GM23338 (cell line): ENCODE measurements at regions not wholly inside any gene's neighbourhood (a gene's known extent, or its start where the extent isn't known, plus 50 kb on each side); places are given as distances from the start of the nearest gene placed in this dataset.

Experiments
- ATAC-seq: fragments of 200-7000 bp; cut with Tn5 transposase; 3 replicates; pipeline ENCODE4 v1.9.1; 2020
- DNase-seq: peaks from one replicate; pipeline ENCODE4 v3.0.0-alpha.2; 2015; ENCODE audit warnings: low spot score
- H2AFZ ChIP-seq: fragments of 200-600 bp; sonication (generic); 2 replicates; pipeline ENCODE4 v1.8.0; 2016; ENCODE audit warnings: antibody characterized with exemption, mild to moderate bottlenecking, moderate library complexity
- H3F3A ChIP-seq: fragments of 200-600 bp; sonication (generic); replicated peaks from 2 replicates; pipeline ENCODE4 v1.8.0; 2017; ENCODE audit warnings: antibody characterized with exemption, mixed run types, low read depth
- H3K27ac ChIP-seq: fragments of 200-600 bp; sonication (generic); 2 replicates; pipeline ENCODE4 v1.6.1; 2016; ENCODE audit warnings: low read depth
- H3K27me3 ChIP-seq: fragments of 200-600 bp; sonication (generic); 2 replicates; pipeline ENCODE4 v1.8.0; 2016; ENCODE audit warnings: mild to moderate bottlenecking, mixed run types, moderate library complexity; ENCODE audit not compliant: insufficient read depth
- H3K36me3 ChIP-seq: fragments of 200-600 bp; sonication (generic); 2 replicates; pipeline ENCODE4 v1.8.0; 2016; ENCODE audit warnings: mild to moderate bottlenecking; ENCODE audit not compliant: insufficient read depth
- H3K4me1 ChIP-seq: fragments of 200-600 bp; sonication (generic); 2 replicates; pipeline ENCODE4 v1.8.0; 2016; ENCODE audit warnings: mild to moderate bottlenecking, moderate library complexity; ENCODE audit not compliant: insufficient read depth
- H3K4me2 ChIP-seq: fragments of 200-600 bp; sonication (generic); 2 replicates; pipeline ENCODE4 v1.7.1; 2017; ENCODE audit warnings: mixed run types
- H3K4me3 ChIP-seq: fragments of 200-600 bp; sonication (generic); 2 replicates; pipeline ENCODE4 v1.6.1; 2016; ENCODE audit warnings: mixed run types
- H3K79me2 ChIP-seq: fragments of 200-600 bp; sonication (generic); replicated peaks from 2 replicates; pipeline ENCODE4 v1.8.0; 2017; ENCODE audit warnings: mild to moderate bottlenecking; ENCODE audit not compliant: insufficient read depth
- H3K9me2 ChIP-seq: fragments of 200-600 bp; sonication (generic); 2 replicates; pipeline ENCODE4 v1.8.0; 2017; ENCODE audit not compliant: insufficient read depth
- H4K20me1 ChIP-seq: fragments of 200-600 bp; sonication (generic); replicated peaks from 2 replicates; pipeline ENCODE4 v1.8.0; 2017; ENCODE audit warnings: mild to moderate bottlenecking; ENCODE audit not compliant: insufficient read depth
- H3K27ac Mint-ChIP-seq: 2 replicates; pipeline ENCODE4 v1.8.0; 2020; ENCODE audit warnings: inconsistent platforms, mild to moderate bottlenecking, moderate library complexity, mixed read lengths
- H3K27me3 Mint-ChIP-seq: 3 replicates; pipeline ENCODE4 v1.8.0; 2022; ENCODE audit warnings: low read depth, mild to moderate bottlenecking, moderate library complexity, mixed read lengths, inconsistent platforms; ENCODE audit not compliant: insufficient read depth, poor library complexity
- H3K36me3 Mint-ChIP-seq: 3 replicates; pipeline ENCODE4 v1.8.0; 2021; ENCODE audit warnings: low read depth, mild to moderate bottlenecking, inconsistent platforms, moderate library complexity, mixed read lengths
- H3K4me1 Mint-ChIP-seq: 3 replicates; pipeline ENCODE4 v1.8.0; 2020; ENCODE audit warnings: mild to moderate bottlenecking, inconsistent platforms, mixed read lengths
- H3K4me3 Mint-ChIP-seq: 3 replicates; pipeline ENCODE4 v1.8.0; 2021; ENCODE audit warnings: moderate library complexity, mild to moderate bottlenecking, inconsistent platforms, mixed read lengths
- H3K9me3 Mint-ChIP-seq: 3 replicates; pipeline ENCODE4 v1.8.0; 2020; ENCODE audit warnings: moderate library complexity, mild to moderate bottlenecking, inconsistent platforms, mixed read lengths
- EZH2 ChIP-seq: fragments of 200-600 bp; sonication (generic); IDR thresholded peaks from one replicate; pipeline ENCODE4 v1.8.0; 2017; ENCODE audit warnings: antibody characterized with exemption, mild to moderate bottlenecking, low read depth; ENCODE audit not compliant: unreplicated experiment
- EZH2phosphoT487 ChIP-seq: fragments of 200-600 bp; sonication (generic); IDR thresholded peaks from one replicate; pipeline ENCODE4 v1.8.1; 2018; ENCODE audit warnings: antibody characterized with exemption; ENCODE audit not compliant: unreplicated experiment
- NANOG ChIP-seq: IDR thresholded peaks from 2 replicates; pipeline ENCODE4 v1.6.1; 2016; ENCODE audit warnings: antibody characterized with exemption, borderline replicate concordance
- POLR2AphosphoS5 ChIP-seq: IDR thresholded peaks from 2 replicates; pipeline ENCODE4 v1.6.1; 2016; ENCODE audit warnings: antibody characterized with exemption, low read depth
- STAT1 ChIP-seq: IDR thresholded peaks from one replicate; pipeline ENCODE4 v1.6.1; 2016; ENCODE audit warnings: antibody characterized with exemption; ENCODE audit not compliant: unreplicated experiment
- ZNF331 ChIP-seq: fragments of 250-450 bp; sonication (Bioruptor Pico); IDR thresholded peaks from 2 replicates; pipeline ENCODE4 v1.5.0; 2020; ENCODE audit warnings: low read depth, mild to moderate bottlenecking, moderate library complexity
- TF ChIP-seq, protein P1 (sequence below), 2 experiments: fragments of 200-600 bp in 1 of 2; sonication (generic) in 1 of 2; conservative IDR thresholded peaks; 2 replicates each; pipeline versions ENCODE4 v1.5.1 to v1.6.1; 2016 to 2017; ENCODE audit warnings: antibody characterized with exemption in 2 of 2, low read depth in 2 of 2, mild to moderate bottlenecking in 2 of 2, moderate library complexity in 1 of 2
- TF ChIP-seq, protein P2 (sequence below): IDR thresholded peaks from one replicate; pipeline ENCODE4 v1.6.1; 2018; ENCODE audit warnings: antibody characterized with exemption; ENCODE audit not compliant: unreplicated experiment
- TF ChIP-seq, protein P3 (sequence below): IDR thresholded peaks from 2 replicates; pipeline ENCODE4 v1.6.1; 2016; ENCODE audit warnings: antibody characterized with exemption

DNA sequence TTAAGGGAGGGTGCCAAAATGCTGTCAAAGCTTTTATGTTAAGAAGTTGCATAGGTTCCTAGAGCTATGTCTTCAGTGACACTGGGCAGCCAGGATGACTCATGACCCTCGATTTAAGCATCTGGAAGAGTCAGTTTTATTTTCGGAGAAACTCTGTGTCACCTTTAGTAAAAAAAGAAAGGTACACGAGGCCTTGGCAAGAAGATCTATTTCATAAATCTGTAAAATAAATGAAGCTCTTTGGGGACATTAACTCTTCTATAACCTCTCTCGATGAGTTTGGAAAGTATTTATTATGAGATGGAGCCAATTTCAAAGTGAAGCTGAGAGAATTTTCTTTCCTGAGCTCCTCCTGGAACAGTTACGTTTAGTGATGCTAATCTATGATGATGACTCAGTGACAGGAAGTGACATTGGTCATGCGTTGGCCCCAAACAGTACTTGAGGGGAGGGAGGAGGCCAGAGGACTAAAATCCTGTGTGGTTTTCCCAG, 156.5 kb downstream of the HLX start:
- Histone ChIP-seq H2AFZ (no peak overlapping the region), H3K79me2 (no peaks in the 10 kb centered on the region), H3K27ac (no peak overlapping the region), H3F3A (no peaks in the 10 kb centered on the region), H4K20me1 (no peaks in the 10 kb centered on the region), H3K9me2 (0 out of 2 replicates have a peak, but pooled peaks cover 7% of the 10 kb centered on the region), H3K4me1 (peaks cover 3% of the 10 kb centered on the region; the same call in 1 of the 2 replicates), H3K27me3 (no peaks in the 10 kb centered on the region), H3K4me2 (no peak overlapping the region), H3K4me3 (no peak overlapping the region), H3K36me3 (no peaks in the 10 kb centered on the region)
- Mint-ChIP-seq H3K36me3 (no peaks in the 10 kb centered on the region), H3K27ac (no peak overlapping the region), H3K9me3 (no peaks in the 10 kb centered on the region), H3K27me3 (no peaks in the 10 kb centered on the region), H3K4me3 (no peak overlapping the region), H3K4me1 (peaks cover 13% of the 10 kb centered on the region)
- ATAC-seq (no peak), DNase-seq (peak; percentile 8)
- TF ChIP-seq EZH2phosphoT487 (no peak), EZH2 (no peak), ZNF331 (no peak), NANOG (no peak), STAT1 (no peak)
- TF ChIP-seq, protein P1, sequence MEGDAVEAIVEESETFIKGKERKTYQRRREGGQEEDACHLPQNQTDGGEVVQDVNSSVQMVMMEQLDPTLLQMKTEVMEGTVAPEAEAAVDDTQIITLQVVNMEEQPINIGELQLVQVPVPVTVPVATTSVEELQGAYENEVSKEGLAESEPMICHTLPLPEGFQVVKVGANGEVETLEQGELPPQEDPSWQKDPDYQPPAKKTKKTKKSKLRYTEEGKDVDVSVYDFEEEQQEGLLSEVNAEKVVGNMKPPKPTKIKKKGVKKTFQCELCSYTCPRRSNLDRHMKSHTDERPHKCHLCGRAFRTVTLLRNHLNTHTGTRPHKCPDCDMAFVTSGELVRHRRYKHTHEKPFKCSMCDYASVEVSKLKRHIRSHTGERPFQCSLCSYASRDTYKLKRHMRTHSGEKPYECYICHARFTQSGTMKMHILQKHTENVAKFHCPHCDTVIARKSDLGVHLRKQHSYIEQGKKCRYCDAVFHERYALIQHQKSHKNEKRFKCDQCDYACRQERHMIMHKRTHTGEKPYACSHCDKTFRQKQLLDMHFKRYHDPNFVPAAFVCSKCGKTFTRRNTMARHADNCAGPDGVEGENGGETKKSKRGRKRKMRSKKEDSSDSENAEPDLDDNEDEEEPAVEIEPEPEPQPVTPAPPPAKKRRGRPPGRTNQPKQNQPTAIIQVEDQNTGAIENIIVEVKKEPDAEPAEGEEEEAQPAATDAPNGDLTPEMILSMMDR (conservative IDR thresholded peaks at IDR 0.05; ENCODE audit: low read depth in 2 of 2): no peak
- TF ChIP-seq, protein P2, sequence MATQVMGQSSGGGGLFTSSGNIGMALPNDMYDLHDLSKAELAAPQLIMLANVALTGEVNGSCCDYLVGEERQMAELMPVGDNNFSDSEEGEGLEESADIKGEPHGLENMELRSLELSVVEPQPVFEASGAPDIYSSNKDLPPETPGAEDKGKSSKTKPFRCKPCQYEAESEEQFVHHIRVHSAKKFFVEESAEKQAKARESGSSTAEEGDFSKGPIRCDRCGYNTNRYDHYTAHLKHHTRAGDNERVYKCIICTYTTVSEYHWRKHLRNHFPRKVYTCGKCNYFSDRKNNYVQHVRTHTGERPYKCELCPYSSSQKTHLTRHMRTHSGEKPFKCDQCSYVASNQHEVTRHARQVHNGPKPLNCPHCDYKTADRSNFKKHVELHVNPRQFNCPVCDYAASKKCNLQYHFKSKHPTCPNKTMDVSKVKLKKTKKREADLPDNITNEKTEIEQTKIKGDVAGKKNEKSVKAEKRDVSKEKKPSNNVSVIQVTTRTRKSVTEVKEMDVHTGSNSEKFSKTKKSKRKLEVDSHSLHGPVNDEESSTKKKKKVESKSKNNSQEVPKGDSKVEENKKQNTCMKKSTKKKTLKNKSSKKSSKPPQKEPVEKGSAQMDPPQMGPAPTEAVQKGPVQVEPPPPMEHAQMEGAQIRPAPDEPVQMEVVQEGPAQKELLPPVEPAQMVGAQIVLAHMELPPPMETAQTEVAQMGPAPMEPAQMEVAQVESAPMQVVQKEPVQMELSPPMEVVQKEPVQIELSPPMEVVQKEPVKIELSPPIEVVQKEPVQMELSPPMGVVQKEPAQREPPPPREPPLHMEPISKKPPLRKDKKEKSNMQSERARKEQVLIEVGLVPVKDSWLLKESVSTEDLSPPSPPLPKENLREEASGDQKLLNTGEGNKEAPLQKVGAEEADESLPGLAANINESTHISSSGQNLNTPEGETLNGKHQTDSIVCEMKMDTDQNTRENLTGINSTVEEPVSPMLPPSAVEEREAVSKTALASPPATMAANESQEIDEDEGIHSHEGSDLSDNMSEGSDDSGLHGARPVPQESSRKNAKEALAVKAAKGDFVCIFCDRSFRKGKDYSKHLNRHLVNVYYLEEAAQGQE: no peak
- TF ChIP-seq, protein P3, sequence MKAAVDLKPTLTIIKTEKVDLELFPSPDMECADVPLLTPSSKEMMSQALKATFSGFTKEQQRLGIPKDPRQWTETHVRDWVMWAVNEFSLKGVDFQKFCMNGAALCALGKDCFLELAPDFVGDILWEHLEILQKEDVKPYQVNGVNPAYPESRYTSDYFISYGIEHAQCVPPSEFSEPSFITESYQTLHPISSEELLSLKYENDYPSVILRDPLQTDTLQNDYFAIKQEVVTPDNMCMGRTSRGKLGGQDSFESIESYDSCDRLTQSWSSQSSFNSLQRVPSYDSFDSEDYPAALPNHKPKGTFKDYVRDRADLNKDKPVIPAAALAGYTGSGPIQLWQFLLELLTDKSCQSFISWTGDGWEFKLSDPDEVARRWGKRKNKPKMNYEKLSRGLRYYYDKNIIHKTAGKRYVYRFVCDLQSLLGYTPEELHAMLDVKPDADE: no peak

DNA sequence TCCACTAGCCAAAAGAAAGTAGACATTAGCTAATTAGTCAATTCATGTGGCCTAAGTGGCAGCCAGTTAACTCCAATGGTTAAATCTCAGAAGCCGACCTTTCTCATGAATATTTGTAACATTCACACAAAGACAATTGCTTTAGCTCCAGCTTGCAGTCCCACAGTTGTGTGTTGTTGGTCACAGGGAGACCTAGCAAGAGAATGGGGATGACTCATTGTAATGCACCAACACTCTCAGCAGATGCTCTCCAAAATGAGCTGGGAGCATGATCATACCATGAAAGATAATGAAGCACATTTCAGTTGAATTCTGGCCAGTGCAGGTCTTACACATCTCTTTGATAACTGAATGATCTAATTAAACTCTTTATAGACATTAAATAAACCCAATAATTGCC, 160.4 kb downstream of the HLX start:
- peaks cover 13% of the 10 kb centered on the region for H3K4me1 Mint-ChIP-seq
- Histone ChIP-seq H3K79me2 (no peaks in the 10 kb centered on the region), H3F3A (no peaks in the 10 kb centered on the region), H4K20me1 (no peaks in the 10 kb centered on the region), H3K27ac (no peak overlapping the region), H3K4me3 (no peak overlapping the region), H3K4me1 (peaks cover 3% of the 10 kb centered on the region; the same call in 1 of the 2 replicates), H3K27me3 (no peaks in the 10 kb centered on the region), H2AFZ (no peak overlapping the region), H3K4me2 (no peak overlapping the region), H3K36me3 (no peaks in the 10 kb centered on the region), H3K9me2 (0 out of 2 replicates have a peak, but pooled peaks cover 7% of the 10 kb centered on the region)
- peak; percentile 7 for DNase-seq
- no peaks in the 10 kb centered on the region for H3K27me3 Mint-ChIP-seq
- no peaks in the 10 kb centered on the region for H3K36me3 Mint-ChIP-seq
- H3K27ac Mint-ChIP-seq: no peak overlapping the region
- peak; percentile 62 for ATAC-seq
- H3K4me3 Mint-ChIP-seq: no peak overlapping the region
- H3K9me3 Mint-ChIP-seq: no peaks in the 10 kb centered on the region
- TF ChIP-seq POLR2AphosphoS5: no peak
- TF ChIP-seq, protein P3: no peak
